NB4 (cell line): ENCODE measurements at regions not wholly inside any gene's neighbourhood (a gene's known extent, or its start where the extent isn't known, plus 50 kb on each side); places are given as distances from the start of the nearest gene placed in this dataset.
"Not testable (repeated sequence)": the region's sequence is repeated elsewhere in the genome, so short reads cannot be mapped to it uniquely, and the experiment has no call there.

Experiments
- DNase-seq: peaks from one replicate; pipeline ENCODE4 v3.0.0; 2010; ENCODE audit warnings: low read depth
- H3K4me3 ChIP-seq: one replicate; pipeline ENCODE4 v1.5.1; 2011; ENCODE audit warnings: mild to moderate bottlenecking, low read depth, low read length, moderate library complexity
- MYC ChIP-seq: IDR thresholded peaks from 2 replicates; pipeline ENCODE4 v1.6.1; 2011; ENCODE audit warnings: low read depth, low read length
- POLR2A ChIP-seq: IDR thresholded peaks from 2 replicates; pipeline ENCODE4 v1.6.1; 2011; ENCODE audit warnings: mild to moderate bottlenecking; ENCODE audit not compliant: insufficient read length; ENCODE audit errors: extremely low read depth
- TF ChIP-seq, protein P1 (sequence below): IDR thresholded peaks from 2 replicates; pipeline ENCODE4 v1.6.1; 2011; ENCODE audit warnings: low read depth, low read length
- TF ChIP-seq, protein P2 (sequence below): IDR thresholded peaks from one replicate; pipeline ENCODE4 v1.5.1; 2012; ENCODE audit warnings: low read depth, low read length

DNA sequence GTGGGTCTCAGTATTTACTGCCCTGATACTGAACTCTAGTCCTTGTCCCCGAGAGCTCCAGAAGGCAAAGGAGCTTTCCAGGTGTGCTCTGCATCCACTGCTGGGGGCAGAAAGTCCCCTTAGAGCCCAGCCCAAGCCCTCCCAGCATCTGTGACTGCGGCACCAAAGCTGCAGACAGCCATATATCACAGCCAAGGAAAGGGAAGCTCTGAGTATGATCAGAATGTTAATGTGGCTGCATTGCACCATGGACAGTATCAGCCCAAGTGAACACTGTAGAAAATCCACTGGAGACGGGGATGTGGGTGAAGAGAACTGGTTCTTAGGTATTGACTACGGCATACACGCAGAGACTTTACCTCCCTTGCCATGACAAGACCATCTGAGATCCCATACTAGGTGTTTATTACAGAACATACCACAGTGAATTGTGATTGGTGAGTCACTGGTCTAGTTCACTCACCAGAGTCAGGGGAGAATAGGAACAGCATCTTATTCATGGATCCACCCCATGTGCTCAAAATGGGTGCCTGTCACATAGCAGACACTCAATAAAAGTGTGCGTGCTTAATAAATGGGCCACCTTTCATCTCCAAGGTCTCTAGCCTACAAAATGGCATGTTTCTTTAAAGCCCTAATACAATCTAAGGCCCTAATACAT, 170.3 kb downstream of the HHIPL2 start:
- DNase-seq: no peak
- TF ChIP-seq, protein P1, sequence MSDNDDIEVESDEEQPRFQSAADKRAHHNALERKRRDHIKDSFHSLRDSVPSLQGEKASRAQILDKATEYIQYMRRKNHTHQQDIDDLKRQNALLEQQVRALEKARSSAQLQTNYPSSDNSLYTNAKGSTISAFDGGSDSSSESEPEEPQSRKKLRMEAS: no peak
- TF ChIP-seq, protein P2, sequence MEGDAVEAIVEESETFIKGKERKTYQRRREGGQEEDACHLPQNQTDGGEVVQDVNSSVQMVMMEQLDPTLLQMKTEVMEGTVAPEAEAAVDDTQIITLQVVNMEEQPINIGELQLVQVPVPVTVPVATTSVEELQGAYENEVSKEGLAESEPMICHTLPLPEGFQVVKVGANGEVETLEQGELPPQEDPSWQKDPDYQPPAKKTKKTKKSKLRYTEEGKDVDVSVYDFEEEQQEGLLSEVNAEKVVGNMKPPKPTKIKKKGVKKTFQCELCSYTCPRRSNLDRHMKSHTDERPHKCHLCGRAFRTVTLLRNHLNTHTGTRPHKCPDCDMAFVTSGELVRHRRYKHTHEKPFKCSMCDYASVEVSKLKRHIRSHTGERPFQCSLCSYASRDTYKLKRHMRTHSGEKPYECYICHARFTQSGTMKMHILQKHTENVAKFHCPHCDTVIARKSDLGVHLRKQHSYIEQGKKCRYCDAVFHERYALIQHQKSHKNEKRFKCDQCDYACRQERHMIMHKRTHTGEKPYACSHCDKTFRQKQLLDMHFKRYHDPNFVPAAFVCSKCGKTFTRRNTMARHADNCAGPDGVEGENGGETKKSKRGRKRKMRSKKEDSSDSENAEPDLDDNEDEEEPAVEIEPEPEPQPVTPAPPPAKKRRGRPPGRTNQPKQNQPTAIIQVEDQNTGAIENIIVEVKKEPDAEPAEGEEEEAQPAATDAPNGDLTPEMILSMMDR: no peak
- no peak for TF ChIP-seq POLR2A
- no peak for TF ChIP-seq MYC
- no peak overlapping the region for H3K4me3 ChIP-seq

DNA sequence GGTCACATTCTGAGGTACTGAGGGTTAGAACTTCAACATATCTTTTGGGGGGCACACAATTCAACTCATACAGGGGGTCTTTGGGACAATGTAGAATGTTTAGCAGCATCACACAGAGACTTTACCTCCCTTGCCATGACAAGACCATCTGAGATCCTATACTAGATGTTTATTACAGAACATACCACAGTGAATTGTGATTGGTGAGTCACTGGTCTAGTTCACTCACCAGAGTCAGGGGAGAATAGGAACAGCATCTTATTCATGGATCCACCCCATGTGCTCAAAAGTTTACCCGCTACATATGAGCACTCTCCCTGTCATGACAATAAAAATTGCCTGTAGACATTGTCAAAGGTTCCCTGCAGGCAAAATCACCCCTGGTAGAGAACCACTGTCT, 171.1 kb downstream of the HHIPL2 start:
- H3K4me3 ChIP-seq, DNase-seq: not testable (repeated sequence)

DNA sequence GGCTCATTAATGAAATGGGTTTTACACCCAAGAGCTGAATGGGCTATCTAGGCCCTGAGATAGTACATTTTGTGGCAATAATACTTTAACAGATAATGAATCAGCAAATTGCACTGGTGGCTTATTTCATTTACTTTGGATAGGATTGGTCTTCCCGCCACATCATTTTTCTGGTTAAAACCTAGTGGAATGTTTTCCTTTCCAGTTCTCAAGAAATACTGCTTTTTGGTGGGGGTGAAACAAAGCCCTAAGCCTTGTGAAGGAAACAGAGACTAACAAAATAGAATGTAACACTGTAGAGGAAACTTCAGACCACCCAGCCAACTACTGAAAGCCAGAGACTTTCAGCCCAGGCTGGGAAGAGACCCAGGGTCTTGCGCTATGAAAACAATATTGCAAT, 172.2 kb downstream of the HHIPL2 start:
- H3K4me3 ChIP-seq: no peak overlapping the region
- no peak for TF ChIP-seq POLR2A
- TF ChIP-seq, protein P1: no peak
- TF ChIP-seq, protein P2: no peak
- TF ChIP-seq MYC: no peak
- no peak for DNase-seq

DNA sequence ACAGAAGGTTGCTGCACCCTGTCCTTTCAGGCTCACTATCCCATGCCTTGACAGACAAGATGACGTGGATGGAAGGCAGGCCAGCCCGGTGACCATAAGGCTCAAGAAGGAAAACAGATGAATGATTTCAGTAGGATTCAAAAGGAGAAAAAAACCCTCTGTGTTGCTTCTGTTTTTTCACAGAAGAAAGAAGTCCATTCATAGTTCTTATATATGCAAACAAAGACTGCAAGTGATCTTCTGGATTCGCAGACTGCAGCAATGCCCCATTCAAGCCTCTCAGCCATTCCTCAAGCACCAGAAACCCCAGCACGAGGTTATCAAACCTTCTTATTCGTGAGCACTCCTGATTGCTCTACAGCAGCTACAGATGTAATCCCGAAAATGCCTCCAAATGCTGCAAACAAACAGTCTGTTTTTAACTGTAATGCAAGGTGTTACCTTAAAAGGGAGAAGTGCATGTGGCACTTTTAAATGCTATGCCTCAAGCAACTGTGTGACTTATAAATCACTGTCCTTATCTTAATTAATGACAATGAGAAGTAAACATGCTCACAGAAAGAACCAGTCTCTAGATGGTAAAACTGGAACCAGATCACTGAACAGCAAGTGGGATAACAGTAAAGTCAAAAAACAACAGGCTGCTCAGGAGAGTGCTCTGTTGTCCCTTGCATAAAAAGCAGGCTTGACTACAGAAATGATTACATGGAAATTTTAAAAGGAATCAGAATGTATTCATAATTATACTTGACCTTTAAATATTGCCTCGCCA, 173.9 kb downstream of the HHIPL2 start:
- no peak for TF ChIP-seq MYC
- TF ChIP-seq POLR2A: no peak
- TF ChIP-seq, protein P1: no peak
- TF ChIP-seq, protein P2: no peak
- no peak for DNase-seq
- H3K4me3 ChIP-seq: no peak overlapping the region

DNA sequence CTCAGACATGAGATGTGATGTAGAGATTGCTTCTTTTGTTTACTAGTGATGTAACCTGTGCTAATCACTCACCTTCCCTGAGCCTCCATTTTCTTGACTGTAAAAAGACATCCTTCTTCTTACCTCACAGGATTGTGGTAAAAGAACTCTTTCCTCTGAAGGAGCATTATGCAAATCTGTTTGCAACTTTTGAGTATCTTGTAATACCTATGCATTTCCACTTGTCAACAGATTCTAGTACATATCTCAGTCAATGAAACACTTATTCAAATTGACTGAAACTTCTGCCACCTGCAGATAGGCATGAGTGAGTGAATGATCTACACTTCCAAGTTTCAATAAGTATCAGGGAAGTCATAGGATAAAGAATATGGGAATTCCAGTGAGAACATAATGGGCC, 174.7 kb downstream of the HHIPL2 start:
- TF ChIP-seq, protein P1: no peak
- TF ChIP-seq, protein P2: no peak
- no peak for TF ChIP-seq POLR2A
- no peak for TF ChIP-seq MYC
- no peak overlapping the region for H3K4me3 ChIP-seq
- no peak for DNase-seq

DNA sequence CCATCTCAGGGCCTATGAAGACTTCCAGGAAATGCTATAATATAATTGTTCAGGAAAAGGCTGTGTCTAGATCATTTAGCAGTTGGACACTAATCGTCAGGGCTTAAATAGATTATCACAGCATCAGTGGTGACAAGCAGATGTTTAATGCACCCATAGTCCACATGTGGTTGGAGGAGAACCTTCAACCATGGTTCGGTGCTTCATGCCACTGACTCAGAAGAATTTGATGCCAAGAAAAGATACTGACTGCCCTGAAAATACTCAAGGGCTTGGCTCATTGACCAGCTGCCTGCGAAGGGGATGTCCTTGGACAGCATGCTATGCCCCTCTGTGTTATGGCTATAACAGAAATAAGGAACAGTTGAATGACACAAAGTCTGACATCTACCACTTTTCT, 175.7 kb downstream of the HHIPL2 start:
- H3K4me3 ChIP-seq: no peak overlapping the region
- DNase-seq: no peak
- TF ChIP-seq POLR2A: no peak
- TF ChIP-seq, protein P1: no peak
- TF ChIP-seq MYC: no peak
- TF ChIP-seq, protein P2: no peak
